HG03342 (cell line): ENCODE measurements at regions not wholly inside any gene's neighbourhood (a gene's known extent, or its start where the extent isn't known, plus 50 kb on each side); places are given as distances from the start of the nearest gene placed in this dataset.

ENCODE experiments used
- ATAC-seq: cut with Tn5 transposase; IDR thresholded peaks from one replicate; pipeline ENCODE4 v1.9.1; 2021; ENCODE audit warnings: mild to moderate bottlenecking, moderate library complexity; ENCODE audit not compliant: unreplicated experiment

DNA sequence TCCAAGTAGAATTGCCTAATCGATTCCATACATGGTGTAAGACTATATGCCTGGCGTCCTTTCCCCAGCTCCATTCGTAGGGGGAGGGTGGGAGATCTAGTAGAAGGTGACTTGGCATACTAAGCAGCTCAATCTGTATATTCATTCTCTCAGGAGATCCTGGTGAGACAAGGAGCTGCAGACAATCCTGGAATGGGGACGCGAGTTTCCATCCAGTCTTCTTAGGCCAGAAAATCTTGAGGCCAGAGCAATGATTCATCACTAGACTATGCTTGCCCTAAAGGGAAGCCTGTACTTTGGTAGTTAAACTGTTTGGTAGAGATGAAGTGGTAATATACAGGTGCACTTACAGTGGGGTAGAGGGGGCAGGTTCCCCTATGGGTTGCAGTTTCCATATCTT is 468.7 kb downstream of the ADGRL2 start:
- ATAC-seq, result no peak

DNA sequence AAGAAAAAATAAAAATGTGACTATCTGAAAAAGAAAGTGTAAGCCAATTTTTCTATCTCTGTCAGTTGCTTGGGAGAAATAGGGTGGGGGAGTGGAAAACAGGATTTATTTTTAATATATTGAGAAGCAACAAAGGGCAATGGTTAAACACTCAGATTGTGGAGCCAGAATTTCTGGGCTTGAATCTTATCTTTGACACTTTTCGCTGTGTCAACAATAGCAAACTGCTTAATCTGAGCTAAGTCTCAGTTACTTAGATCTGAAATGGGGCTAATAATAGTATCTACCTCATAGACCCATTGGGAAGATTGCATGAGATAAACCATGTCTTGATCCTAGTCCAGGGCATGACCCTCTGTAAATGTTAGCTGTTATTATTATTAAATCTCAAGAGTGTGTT is 468.1 kb downstream of the ADGRL2 start:
- ATAC-seq, result no peak

DNA sequence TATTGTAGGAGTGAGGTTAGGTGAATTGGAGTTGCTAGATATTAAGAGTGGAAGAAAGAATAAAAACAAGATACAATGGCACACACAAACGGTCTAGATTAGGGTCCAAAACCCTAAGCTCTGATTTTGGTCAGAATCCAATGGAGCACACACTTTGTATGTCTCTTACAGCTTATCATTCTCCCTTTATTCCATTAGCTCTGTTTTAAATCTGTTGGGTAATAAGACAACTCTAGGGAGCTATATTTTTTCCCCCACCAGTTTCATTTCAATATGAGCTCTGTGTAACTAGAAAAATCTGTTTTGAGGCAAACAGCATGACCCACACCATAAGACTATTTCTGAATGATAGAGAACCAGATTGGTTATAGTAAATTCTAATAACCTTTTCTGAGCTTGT is 465.6 kb downstream of the ADGRL2 start:
- ATAC-seq, result no peak

DNA sequence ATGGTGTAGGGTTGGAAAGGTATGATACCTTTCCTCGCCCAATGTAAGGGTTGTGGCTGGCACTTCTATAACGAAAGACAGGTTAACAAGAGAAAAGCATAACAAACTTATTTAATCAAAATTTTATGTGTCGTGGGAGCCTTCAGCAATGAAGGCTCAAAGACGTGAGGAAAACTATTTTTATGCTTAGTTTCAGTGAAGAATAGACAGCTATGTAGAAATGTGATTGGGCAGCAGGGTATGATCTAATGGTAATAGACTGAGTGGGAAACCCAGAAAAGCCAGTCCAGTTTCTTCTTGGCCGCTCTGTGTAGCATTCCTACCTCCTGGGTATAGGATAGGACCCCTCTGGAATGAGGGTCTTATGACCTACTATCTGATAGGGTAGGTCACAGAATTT is 464.7 kb downstream of the ADGRL2 start:
- ATAC-seq, result no peak

DNA sequence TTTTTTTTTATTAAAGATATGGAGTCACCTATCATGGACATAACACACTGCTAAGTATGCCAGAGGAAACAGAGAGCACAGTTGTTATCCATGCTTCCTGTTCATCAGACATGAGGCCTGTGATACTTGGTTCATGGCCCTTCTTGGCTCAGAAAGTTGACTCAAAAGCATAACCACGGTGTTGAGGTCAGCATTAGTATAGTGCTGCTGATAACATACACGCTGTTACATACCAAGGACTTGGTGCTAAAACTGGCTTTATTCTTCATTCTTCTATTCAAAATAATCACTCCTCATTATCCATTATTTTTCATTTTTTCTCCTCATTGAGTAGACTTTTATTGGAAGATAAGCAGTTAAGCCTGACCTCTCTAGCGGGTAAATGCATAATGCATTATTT is 464.1 kb downstream of the ADGRL2 start:
- ATAC-seq, result no peak

DNA sequence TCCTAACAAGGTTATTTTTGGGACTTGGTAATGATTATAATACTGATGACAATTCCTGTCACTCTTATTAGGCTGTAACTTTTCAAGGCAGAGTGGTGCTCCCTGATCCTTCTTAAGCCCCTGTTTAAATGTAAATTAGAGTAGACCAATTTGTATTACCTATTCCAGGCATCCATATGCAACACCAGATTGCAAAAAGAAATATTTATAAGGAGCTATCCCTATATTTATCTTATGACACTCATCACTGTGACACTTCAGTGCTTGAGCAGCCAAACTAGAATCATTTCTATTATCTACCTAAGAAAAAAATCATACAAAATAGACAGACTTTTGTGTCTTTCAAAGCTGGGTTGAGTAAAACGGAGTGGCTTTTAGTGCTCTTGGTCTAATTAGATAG is 462.7 kb downstream of the ADGRL2 start:
- no peak for ATAC-seq

DNA sequence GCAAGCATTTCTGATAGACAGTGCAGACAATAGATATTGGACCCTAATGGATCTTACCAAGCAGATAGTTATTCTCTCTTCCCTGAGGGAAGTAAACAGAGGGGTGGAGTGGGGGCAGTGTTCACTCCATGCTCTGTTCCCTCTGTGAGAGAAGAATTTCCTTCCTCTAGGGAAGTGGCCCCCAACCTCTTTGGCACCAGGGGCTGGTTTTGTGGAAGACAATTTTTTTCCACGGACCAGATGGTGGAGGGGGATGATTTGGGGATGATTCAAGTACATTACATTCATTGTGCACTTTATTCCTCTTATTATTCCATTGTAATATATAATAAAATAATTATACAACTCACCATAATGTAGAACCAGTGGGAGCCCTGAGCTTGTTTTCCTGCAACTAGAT is 459.9 kb downstream of the ADGRL2 start:
- ATAC-seq, result no peak

DNA sequence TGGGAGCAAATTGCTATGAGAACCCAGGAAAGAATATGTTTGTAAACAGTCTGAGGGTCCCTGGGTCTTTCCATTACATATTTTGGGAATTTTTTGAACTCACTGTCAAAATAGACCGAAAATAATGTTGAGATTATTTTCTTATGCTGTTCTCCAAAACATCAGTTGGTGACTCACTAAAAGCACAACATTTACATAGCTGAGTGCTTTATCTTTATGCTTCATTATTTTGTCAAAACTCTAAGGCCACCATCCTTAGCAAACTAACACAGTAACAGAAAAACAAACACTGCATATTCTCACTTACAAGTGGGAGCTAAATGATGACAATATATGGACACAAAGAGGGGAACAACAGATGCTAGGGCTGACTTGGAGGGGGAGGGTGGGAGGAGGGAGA is 459.3 kb downstream of the ADGRL2 start:
- ATAC-seq, result no peak

DNA sequence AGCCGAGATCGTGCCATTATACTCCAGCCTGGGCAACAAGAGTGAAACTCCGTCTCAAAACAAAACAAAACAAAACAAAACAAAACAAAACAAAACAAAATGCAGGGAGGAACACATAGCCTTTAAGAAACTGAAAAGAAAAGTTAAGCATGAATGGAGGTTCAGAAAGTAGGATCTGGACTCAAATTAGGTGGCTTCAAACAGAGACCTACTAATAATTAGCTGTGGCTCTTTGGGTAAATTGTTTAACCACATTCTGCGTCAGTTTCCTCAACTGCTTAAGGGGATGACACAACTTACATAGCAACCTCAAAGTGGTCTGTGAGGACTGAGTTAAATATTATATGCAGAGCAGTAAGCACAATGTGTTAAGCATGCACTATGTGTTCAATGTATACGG is 458.2 kb downstream of the ADGRL2 start:
- ATAC-seq, result no peak

DNA sequence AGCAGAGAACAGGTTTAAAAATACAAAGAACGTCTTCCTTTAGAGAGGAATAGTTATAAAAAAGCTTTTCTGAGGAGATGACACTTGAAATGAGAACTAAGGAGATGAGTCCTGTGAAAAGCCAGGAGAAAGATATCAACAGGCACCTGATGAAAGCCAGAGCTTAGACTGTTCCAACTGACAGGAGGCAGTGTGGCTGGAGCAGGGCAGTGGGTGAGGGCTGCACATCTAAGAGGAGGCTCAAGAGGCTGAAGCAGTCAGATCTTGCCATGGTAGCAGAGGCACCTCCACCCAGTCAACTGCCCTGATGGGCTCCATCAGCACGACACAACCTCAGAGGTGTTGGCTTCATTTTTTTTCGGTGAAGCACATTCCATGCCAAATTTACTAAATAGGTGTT is 445.3 kb downstream of the ADGRL2 start:
- no peak for ATAC-seq

DNA sequence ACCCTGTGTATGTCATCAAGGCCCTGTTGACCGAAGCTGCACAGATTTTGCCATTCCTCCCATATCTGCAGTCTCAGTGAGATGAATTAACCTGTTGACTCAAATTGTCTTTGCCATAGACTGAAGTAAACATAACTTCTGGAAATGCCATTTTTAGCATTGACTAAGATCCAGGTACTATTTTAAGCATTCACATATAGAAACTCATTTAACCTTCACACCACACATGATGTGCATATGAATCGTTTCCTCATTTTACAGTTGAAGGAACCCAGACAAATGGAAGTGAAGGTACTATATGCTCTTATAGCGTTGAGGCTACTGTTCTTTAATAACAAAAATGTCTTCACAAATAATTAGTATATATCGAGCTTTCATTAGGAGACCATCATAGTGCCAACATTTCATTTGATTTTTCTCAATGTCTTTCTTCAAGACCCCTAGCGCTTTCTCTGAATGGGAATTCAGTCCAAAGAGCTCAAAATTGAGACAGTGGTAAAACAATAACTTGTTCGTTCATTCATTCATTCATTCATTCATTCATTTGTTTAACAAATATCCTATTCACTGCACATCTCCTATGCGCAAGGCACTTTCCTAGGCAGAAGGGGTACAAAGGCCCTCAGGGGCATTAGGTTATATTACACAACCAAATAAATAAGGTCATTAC is 444.7 kb downstream of the ADGRL2 start:
- no peak for ATAC-seq

DNA sequence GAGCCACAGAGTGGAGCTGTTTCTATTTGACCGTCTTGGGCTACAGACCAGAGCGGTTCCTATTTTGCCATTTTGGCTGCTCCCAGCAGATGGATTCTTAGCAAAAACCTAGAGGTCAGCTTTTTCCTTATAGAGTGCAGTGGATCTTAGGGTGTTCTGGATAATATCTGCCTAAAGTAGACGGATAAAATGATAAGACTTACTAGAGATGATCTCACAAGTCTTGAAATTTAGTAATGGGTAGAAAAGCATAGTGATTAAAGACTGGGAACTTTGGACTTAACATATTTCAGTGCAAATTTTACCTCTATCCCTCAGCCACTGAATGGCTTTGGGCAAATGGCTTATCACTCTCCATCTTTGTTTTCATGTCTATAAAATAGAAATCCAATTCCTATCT is 439.8 kb downstream of the ADGRL2 start:
- no peak for ATAC-seq

DNA sequence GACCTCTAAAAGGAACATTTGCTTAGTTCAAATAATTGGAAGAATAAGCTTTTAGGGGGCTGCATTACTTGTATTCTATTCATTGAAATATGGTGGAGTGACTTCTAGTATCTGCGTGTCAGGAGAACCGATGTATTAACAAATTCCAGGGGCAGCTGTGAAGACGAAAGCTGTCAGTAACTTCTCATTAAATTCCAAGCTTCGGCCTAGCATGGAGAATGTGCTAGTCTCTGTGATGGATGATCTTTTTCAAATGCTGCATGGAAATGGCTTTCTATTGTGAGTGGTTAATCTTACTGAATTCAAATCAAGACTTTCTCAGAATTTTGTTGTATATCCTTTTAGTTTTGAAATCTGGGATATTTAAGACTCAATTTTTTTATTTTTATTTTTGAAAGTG is 429.9 kb downstream of the ADGRL2 start:
- no peak for ATAC-seq

DNA sequence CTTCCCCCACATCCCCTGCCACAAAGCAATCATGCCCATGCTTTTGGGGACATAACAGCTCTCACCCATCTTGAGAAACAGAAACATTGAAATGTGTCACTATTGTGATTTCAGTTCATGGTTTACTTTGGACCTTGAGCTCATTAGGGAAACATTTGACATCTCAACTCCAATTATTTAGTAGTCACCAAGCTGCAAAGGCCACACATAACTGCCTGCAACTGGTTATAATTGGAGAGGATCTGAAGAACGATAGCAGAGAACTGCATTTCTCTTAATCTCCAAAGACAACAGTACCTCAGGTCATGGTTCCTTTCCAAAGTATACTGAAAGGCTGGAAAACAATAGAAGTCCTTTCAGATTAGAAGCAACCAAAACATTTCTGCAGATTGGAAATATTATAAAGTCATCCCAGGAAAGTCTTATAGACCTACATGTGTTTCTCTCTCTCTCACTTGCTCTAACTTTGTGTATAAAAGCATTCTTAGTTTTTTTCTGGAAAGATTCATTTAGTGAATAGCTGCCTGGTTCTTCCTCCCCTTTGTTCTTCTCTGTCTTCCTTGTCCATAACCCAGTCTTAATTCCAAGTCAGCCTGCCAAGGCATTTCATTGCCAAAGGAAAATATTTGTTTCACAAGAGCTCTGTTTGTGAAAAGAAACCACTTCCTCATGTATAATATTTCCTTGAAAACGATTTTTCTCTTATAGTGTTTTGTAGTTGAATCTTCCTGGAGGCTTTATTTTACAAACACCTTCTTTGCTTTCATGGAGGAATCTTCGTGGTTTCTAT is 426.8 kb downstream of the ADGRL2 start:
- no peak for ATAC-seq

DNA sequence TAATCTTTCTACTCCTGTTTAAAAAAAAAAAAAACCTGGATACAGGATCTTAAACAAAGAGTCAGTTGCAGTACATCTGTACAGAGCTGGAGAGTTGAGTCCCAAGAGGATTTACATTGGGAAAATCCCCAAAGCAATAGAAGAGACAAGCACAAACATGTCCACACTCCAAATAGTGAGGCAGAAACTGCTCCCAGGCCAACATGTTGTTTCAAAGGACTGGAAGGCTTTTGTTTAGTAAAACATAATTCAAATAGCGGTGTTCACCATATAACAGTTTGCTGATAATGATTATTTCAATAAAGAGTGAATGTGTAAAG is 425.4 kb downstream of the ADGRL2 start:
- no peak for ATAC-seq

DNA sequence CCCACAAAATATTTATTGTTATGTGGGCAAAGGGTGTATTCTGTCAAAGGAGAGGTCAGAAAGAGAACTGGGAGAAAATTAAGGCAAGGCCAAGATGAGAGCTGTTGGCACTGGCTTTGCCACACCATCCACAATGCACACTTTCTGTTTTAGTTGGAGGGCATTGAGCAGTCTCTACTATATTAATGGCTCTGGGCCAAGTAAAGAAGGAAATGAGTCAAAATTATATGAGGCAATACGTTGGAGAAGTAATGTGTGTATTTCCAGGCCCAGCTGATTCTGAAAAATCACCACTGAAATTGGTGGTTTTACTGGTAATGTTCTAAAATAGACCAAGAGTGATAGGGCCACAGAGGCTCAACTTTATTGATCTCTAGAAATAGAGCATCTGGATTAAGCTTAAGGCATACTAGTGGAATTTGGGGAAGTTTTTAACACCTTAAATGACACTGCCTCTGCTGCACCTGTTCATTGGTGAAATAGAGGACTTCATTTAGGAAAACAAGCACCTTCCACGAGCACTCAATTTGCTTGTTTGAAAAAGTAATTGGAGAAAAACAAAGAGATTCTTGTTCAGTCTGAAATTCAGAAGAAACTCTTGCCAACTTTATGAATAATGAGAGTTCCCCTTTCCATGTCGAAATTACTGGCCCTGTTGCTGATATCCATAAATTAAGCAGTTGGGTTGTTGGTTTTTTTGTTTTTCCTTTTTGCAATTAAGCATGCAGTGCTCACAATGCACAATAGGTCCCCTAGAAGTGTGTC is 424.9 kb downstream of the ADGRL2 start:
- ATAC-seq, result no peak

DNA sequence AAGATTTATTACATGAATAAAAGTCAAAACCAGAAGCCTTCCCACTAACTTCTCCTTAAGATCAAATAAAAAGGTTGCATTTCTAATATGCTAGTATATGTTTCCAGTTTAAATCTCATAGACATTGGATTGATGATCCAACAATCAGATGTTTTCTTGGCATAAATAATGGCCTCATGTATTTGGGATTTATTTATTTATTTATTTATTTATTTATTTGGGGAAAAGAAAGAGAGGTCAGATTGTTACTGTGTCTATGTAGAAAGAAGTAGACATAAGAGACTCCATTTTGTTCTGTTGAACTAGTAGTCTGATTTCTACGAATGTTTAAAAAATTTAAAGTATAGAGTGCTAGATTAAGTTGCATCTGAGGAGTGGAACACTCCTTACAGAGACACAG is 422.4 kb downstream of the ADGRL2 start:
- ATAC-seq, result no peak

DNA sequence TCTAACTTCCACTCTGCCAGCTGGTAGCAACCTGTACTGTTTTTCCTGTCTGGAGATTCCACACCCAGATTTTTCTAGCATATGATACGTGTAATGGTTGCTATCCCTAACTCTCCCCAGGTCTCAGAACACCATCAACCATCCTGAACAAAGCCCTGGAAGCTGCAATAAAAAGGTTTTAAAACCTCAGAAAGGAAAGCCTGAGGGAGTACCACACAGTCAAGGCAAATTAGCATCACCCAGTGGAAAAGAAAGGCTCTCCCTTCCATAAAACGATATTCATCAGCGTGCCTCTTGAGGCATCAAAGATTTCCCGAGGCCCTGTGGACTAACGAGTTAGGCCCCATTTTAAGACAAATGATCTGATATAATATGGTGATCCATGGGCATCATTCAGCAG is 421.0 kb downstream of the ADGRL2 start:
- ATAC-seq, result no peak

DNA sequence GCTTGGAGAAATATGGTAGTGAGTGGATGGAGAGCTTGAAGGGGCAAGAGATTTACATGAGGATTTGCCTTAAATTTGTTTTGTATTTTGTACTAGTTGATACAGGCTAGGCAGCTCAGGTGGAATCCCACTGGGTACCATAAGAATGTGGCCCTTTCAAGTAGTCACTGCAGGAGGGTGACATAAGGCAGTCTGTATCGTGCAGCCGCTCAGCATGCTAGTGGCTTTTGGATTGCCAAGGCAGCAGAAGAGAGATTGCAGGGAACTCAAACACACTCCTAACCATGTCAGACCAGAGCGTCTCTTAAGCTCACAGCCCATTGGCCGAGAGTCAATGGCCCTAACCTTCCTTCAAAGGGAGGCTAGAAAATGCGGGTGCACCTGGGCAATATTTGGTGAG is 420.0 kb downstream of the ADGRL2 start:
- ATAC-seq, result no peak

DNA sequence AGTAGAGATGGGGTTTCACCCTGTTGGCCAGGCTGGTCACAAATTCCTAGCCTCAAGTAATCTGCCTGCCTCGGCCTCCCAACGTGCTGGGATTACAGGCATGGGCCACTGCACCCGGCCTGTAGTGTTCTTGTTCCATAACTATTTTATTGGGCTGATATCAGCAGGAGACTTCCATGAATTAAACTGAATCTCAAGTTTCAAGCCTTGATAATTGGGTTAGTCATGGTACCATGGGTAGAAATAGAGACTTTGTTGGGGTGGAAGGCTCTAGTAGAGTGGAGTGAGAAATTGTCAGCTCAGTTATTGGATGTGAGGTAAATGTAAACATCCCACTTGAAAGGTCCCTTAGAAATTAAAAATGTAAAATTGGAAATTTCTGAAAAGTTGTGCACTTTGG is 419.1 kb downstream of the ADGRL2 start:
- ATAC-seq, result no peak

DNA sequence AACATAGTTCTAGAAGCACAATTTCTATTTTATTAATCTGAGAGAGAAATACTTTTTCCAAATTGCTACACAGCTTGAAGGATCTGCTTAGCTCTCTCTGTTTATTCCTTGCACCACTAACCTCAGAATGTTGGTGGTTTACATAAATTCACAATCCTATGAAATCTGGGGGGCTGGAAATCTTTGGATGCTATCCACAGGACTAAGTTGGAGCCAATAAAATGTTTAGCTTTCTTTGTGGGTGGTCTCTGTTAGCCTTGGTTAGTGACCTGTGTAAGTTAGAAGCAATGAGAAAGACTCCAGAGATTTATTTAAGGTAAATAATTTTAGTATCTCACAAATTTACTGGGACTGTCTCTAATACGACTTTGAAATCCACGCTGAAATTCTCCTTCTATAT is 418.1 kb downstream of the ADGRL2 start:
- no peak for ATAC-seq

DNA sequence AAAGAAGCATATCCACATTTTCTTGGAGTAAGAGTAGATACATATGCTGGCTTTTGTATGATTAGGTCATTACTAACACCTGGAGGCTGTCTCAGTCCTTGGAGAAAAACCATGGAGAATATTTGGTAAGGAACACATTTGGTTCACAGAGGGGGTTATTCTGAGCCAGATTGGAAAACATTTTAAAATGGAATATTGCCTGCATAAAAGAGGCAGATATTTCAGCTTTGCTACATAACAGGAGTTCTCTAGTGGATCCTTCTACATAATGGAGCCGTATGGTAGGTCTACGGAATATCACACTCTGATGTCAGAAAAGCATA is 415.1 kb downstream of the ADGRL2 start:
- no peak for ATAC-seq
